WTC11 (cell line): ENCODE measurements at regions not wholly inside any gene's neighbourhood (a gene's known extent, or its start where the extent isn't known, plus 50 kb on each side); places are given as distances from the start of the nearest gene placed in this dataset.
A peak's percentile ranks its signal among the peaks of the same experiment; 100 is the strongest.

Experiments used
- ATAC-seq: fragments of 200-7000 bp; cut with Tn5 transposase; 2 replicates; pipeline ENCODE4 v1.10.0; 2021; ENCODE audit warnings: mild to moderate bottlenecking, moderate library complexity
- CTCF ChIA-PET: fragments of 300-600 bp; sonication (Branson Sonifier 250); formaldehyde crosslinking; loops from one replicate; lab custom pipeline; 2021; ENCODE audit warnings: antibody characterized with exemption; lab: Charles Lee
- POLR2A ChIA-PET: fragments of 350-600 bp; sonication (Branson Sonifier 250); formaldehyde crosslinking; loops from one replicate; lab custom pipeline; 2021; ENCODE audit warnings: antibody characterized with exemption; lab: Charles Lee
- DNase-seq: peaks from one replicate; pipeline ENCODE4 v3.0.0; 2021; ENCODE audit warnings: low spot score
- H3K27ac Mint-ChIP-seq: 2 replicates; pipeline ENCODE4 v1.8.0; 2021; ENCODE audit warnings: mixed read lengths
- H3K27me3 Mint-ChIP-seq: 2 replicates; pipeline ENCODE4 v1.8.0; 2021; ENCODE audit warnings: low read depth, mild to moderate bottlenecking, moderate library complexity, mixed read lengths
- H3K36me3 Mint-ChIP-seq: 2 replicates; pipeline ENCODE4 v1.8.0; 2021; ENCODE audit warnings: mixed read lengths
- H3K4me1 Mint-ChIP-seq: 2 replicates; pipeline ENCODE4 v1.8.0; 2022; ENCODE audit warnings: mixed read lengths
- H3K4me3 Mint-ChIP-seq: 2 replicates; pipeline ENCODE4 v1.8.0; 2021; ENCODE audit warnings: mild to moderate bottlenecking, moderate library complexity, mixed read lengths
- H3K9me3 Mint-ChIP-seq: 2 replicates; pipeline ENCODE4 v1.8.0; 2021; ENCODE audit warnings: mixed read lengths
- CTCF ChIP-seq: fragments of 200-600 bp; IDR thresholded peaks from 2 replicates; pipeline ENCODE4 v1.8.0; 2022; ENCODE audit warnings: antibody characterized with exemption
- ELF4 ChIP-seq: sonication (generic); formaldehyde crosslinking; IDR thresholded peaks from 2 replicates; pipeline ENCODE4 v1.8.1; 2022; ENCODE audit warnings: low read depth, mild to moderate bottlenecking, moderate library complexity, missing genetic modification reagents
- GABPB1 ChIP-seq: sonication (generic); formaldehyde crosslinking; IDR thresholded peaks from 2 replicates; pipeline ENCODE4 v1.8.1; 2023; ENCODE audit warnings: mild to moderate bottlenecking, missing genetic modification reagents
- GTF2I ChIP-seq: fragments of 250-450 bp; sonication (Bioruptor Pico); conservative IDR thresholded peaks from 2 replicates; pipeline ENCODE4 v1.4.0; 2021; ENCODE audit warnings: mild to moderate bottlenecking
- NFYB ChIP-seq: sonication (generic); formaldehyde crosslinking; conservative IDR thresholded peaks from 2 replicates; pipeline ENCODE4 v1.8.0; 2022; ENCODE audit warnings: low read depth, missing genetic modification reagents
- NR1H2 ChIP-seq: sonication (generic); formaldehyde crosslinking; IDR thresholded peaks from 2 replicates; pipeline ENCODE4 v1.9.0; 2021; ENCODE audit warnings: mild to moderate bottlenecking, moderate library complexity, missing genetic modification reagents
- TEAD4 ChIP-seq: sonication (generic); formaldehyde crosslinking; IDR thresholded peaks from 2 replicates; pipeline ENCODE4 v1.8.0; 2022; ENCODE audit warnings: mild to moderate bottlenecking, missing genetic modification reagents
- ZBTB21 ChIP-seq: sonication (generic); formaldehyde crosslinking; IDR thresholded peaks from 2 replicates; pipeline ENCODE4 v1.8.1; 2023; ENCODE audit warnings: mild to moderate bottlenecking, missing genetic modification reagents, borderline replicate concordance
- ZBTB43 ChIP-seq: sonication (generic); formaldehyde crosslinking; IDR thresholded peaks from 2 replicates; pipeline ENCODE4 v1.8.1; 2023; ENCODE audit warnings: mild to moderate bottlenecking, missing genetic modification reagents
- ZNF138 ChIP-seq: sonication (generic); formaldehyde crosslinking; conservative IDR thresholded peaks from 2 replicates; pipeline ENCODE4 v1.8.1; 2022; ENCODE audit warnings: mild to moderate bottlenecking, moderate library complexity, missing genetic modification reagents
- ZNF416 ChIP-seq: fragments of 250-450 bp; sonication (Bioruptor Pico); IDR thresholded peaks from 2 replicates; pipeline ENCODE4 v1.9.0; 2021; ENCODE audit warnings: mild to moderate bottlenecking, inconsistent platforms

GRCh38 chr6:53725791-53726575 lies 60.4 kb upstream of the KLHL31 start:
- Mint-ChIP-seq H3K4me3 (no peak overlapping the region), H3K36me3 (no peaks in the 10 kb centered on the region), H3K4me1 (peaks cover 43% of the 10 kb centered on the region), H3K27ac (no peak overlapping the region), H3K9me3 (no peaks in the 10 kb centered on the region), H3K27me3 (no peaks in the 10 kb centered on the region)
- TF ChIP-seq GABPB1 (CRISPR knock-in tag) (0 out of 2 replicates have a peak, but pooled peaks have one; percentile 30), ZNF138 (CRISPR knock-in tag) (no peak), CTCF (peak; percentile 87)
- ATAC-seq (peak; percentile 72), DNase-seq (peak; percentile 86)
- POLR2A ChIA-PET = interaction anchor here (0.7 kb wide), 1 partner anchor 69 kb away, joined by 4 read pairs; the partner anchor contains the start of gene LRRC1
- CTCF ChIA-PET = interaction anchor here (0.6 to 5.6 kb wide), 40 partner anchors 9 to 1051 kb away, joined by 3 to 107 read pairs (median 4); partner anchors contain the start of genes GCLC, KLHL31 and LRRC1

GRCh38 chr6:53724501-53724900 lies 58.9 kb upstream of the KLHL31 start:
- ChIA-PET CTCF (interaction anchor here (1.4 to 5.6 kb wide), 8 partner anchors 11 to 232 kb away, joined by 3 to 107 read pairs (median 8); partner anchors contain the start of genes GCLC and LRRC1), POLR2A (no interaction called here)
- no peaks in the 10 kb centered on the region for H3K36me3 Mint-ChIP-seq
- peaks cover 34% of the 10 kb centered on the region for H3K4me1 Mint-ChIP-seq
- ATAC-seq = peak; percentile 19
- H3K27ac Mint-ChIP-seq = 0 out of 2 replicates have a peak overlapping the region, but pooled peaks have one; percentile 33
- H3K4me3 Mint-ChIP-seq = no peak overlapping the region
- TF ChIP-seq NR1H2 (CRISPR knock-in tag) (no peak), GTF2I (CRISPR knock-in tag) (no peak), ZBTB21 (CRISPR knock-in tag) (no peak)
- no peak for DNase-seq
- H3K27me3 Mint-ChIP-seq = no peaks in the 10 kb centered on the region
- H3K9me3 Mint-ChIP-seq = no peaks in the 10 kb centered on the region

- no peak overlapping the region for H3K27ac Mint-ChIP-seq
- DNase-seq (no peak), ATAC-seq (no peak)
- no peaks in the 10 kb centered on the region for H3K27me3 Mint-ChIP-seq
- POLR2A ChIA-PET = no interaction called here
- CTCF ChIA-PET = interaction anchor here (0.5 to 4.5 kb wide), 5 partner anchors 12 to 233 kb away, joined by 3 to 32 read pairs (median 15); no protein-coding TSS in a partner anchor
- no peaks in the 10 kb centered on the region for H3K36me3 Mint-ChIP-seq
- H3K4me3 Mint-ChIP-seq = no peak overlapping the region
- H3K4me1 Mint-ChIP-seq = peaks cover 31% of the 10 kb centered on the region
- no peaks in the 10 kb centered on the region for H3K9me3 Mint-ChIP-seq
- TF ChIP-seq CTCF = no peak
Observed at GRCh38 chr6:53723331-53723730, 57.8 kb upstream of the KLHL31 start.

GRCh38 chr6:53721766-53722165 lies 56.2 kb upstream of the KLHL31 start:
- POLR2A ChIA-PET = no interaction called here
- CTCF ChIA-PET = interaction anchor here (1.1 to 4.4 kb wide), 4 partner anchors 13 to 234 kb away, joined by 3 to 15 read pairs (median 6); no protein-coding TSS in a partner anchor

More at GRCh38 chr6:53721766-53722165, 56.2 kb upstream of the KLHL31 start:
- Mint-ChIP-seq H3K27me3 (no peaks in the 10 kb centered on the region), H3K27ac (no peak overlapping the region), H3K4me1 (peaks cover 28% of the 10 kb centered on the region), H3K4me3 (no peak overlapping the region), H3K9me3 (no peaks in the 10 kb centered on the region), H3K36me3 (no peaks in the 10 kb centered on the region)
- no peak for ATAC-seq
- TF ChIP-seq ZBTB43 (no peak), TEAD4 (CRISPR knock-in tag) (no peak), ZNF416 (no peak), ELF4 (CRISPR knock-in tag) (no peak), NFYB (no peak)
- DNase-seq = no peak
